ENCODE measurements at regions not wholly inside any gene's neighbourhood (a gene's known extent, or its start where the extent isn't known, plus 50 kb on each side); places are given as distances from the start of the nearest gene placed in this dataset.
"Not testable (repeated sequence)": the region's sequence is repeated elsewhere in the genome, so short reads cannot be mapped to it uniquely, and the experiment has no call there.

- H3K4me3 Mint-ChIP-seq (ENCODE audit: unreplicated experiment) = no peak overlapping the region
- TF ChIP-seq CTCF (IDR thresholded peaks at IDR 0.05; ENCODE audit: insufficient read depth in 1 of 2, low read depth in 1 of 2, low read length in 1 of 2, severe bottlenecking in 1 of 2, unreplicated experiment in 1 of 2) = no peak
- peaks cover 4% of the 10 kb centered on the region for H3K9me3 Mint-ChIP-seq (ENCODE audit: unreplicated experiment)
- intact Hi-C loops (cut with micrococcal nuclease; ENCODE audit: unreplicated experiment) = no loop called here
- H3K36me3 Mint-ChIP-seq (ENCODE audit: insufficient read depth, unreplicated experiment) = peaks cover 6% of the 10 kb centered on the region
- Histone ChIP-seq H3K36me3 (ENCODE audit: control insufficient read depth, insufficient read depth, low read length) (no peaks in the 10 kb centered on the region), H3K27me3 (replicated peaks; ENCODE audit: control insufficient read depth, insufficient read depth, low read length) (no peaks in the 10 kb centered on the region), H3K9me3 (no peaks in the 10 kb centered on the region), H3K4me1 (no peaks in the 10 kb centered on the region), H3K4me3 (ENCODE audit: low read depth, low read length) (no peak overlapping the region)
- no TSS peak for BruUV-seq (replicated peaks)
- ChIA-PET POLR2A (no interaction called here), CTCF (no interaction called here)
- peaks cover 2% of the 10 kb centered on the region for H3K4me1 Mint-ChIP-seq (ENCODE audit: low read depth, unreplicated experiment)
- DNase-seq = no peak
- no peak overlapping the region for H3K27ac Mint-ChIP-seq (ENCODE audit: unreplicated experiment)
- no peaks in the 10 kb centered on the region for H3K27me3 Mint-ChIP-seq (ENCODE audit: insufficient read depth, unreplicated experiment)
Observed at GRCh38 chr15:35244227-35244626, 159.1 kb upstream of the NANOGP8 start.

DNA sequence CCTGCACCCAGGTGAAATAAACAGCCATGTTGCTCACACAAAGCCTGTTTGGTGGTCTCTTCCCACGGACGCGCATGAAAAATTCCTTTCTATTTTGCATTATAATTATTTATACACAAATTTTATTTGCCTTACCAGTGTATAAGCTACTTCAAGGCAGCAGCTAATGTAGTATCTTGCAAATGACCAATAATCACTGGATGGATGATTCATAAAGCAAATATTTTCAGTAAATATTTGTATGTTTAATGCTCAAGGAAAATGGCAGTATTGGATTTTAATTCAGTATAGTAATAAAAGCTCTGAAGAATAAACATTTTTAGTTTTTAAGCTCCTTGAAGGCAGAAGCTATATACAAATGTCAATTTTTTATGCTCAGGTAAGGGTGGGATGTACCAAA, 158.7 kb upstream of the NANOGP8 start:
- Mint-ChIP-seq H3K27ac (ENCODE audit: unreplicated experiment) (no peak overlapping the region), H3K27me3 (ENCODE audit: insufficient read depth, unreplicated experiment) (no peaks in the 10 kb centered on the region), H3K4me1 (ENCODE audit: low read depth, unreplicated experiment) (peaks cover 7% of the 10 kb centered on the region), H3K36me3 (ENCODE audit: insufficient read depth, unreplicated experiment) (peaks cover 6% of the 10 kb centered on the region), H3K9me3 (ENCODE audit: unreplicated experiment) (peaks cover 8% of the 10 kb centered on the region), H3K4me3 (ENCODE audit: unreplicated experiment) (no peak overlapping the region)
- TF ChIP-seq CTCF (IDR thresholded peaks at IDR 0.05; ENCODE audit: insufficient read depth in 1 of 2, low read depth in 1 of 2, low read length in 1 of 2, severe bottlenecking in 1 of 2, unreplicated experiment in 1 of 2) = no peak
- ChIA-PET POLR2A (no interaction called here), CTCF (no interaction called here)
- Histone ChIP-seq H3K4me3 (ENCODE audit: low read depth, low read length) (no peak overlapping the region), H3K4me1 (no peaks in the 10 kb centered on the region), H3K9me3 (no peaks in the 10 kb centered on the region), H3K27me3 (replicated peaks; ENCODE audit: control insufficient read depth, insufficient read depth, low read length) (no peaks in the 10 kb centered on the region), H3K36me3 (ENCODE audit: control insufficient read depth, insufficient read depth, low read length) (no peaks in the 10 kb centered on the region)
- no TSS peak for BruUV-seq (replicated peaks)
- intact Hi-C loops (cut with micrococcal nuclease; ENCODE audit: unreplicated experiment) = no loop called here
- no peak for DNase-seq

- H3K27ac Mint-ChIP-seq (ENCODE audit: unreplicated experiment); H3K36me3 Mint-ChIP-seq (ENCODE audit: insufficient read depth, unreplicated experiment); H3K27me3 ChIP-seq (replicated peaks; ENCODE audit: control insufficient read depth, insufficient read depth, low read length); H3K36me3 ChIP-seq (ENCODE audit: control insufficient read depth, insufficient read depth, low read length); H3K4me3 Mint-ChIP-seq (ENCODE audit: unreplicated experiment); DNase-seq; H3K4me3 ChIP-seq (ENCODE audit: low read depth, low read length); H3K27me3 Mint-ChIP-seq (ENCODE audit: insufficient read depth, unreplicated experiment); BruUV-seq (replicated peaks); intact Hi-C loops (cut with micrococcal nuclease; ENCODE audit: unreplicated experiment); H3K9me3 ChIP-seq; CTCF ChIA-PET; H3K4me1 ChIP-seq; POLR2A ChIA-PET: not testable (repeated sequence)
- Mint-ChIP-seq H3K4me1 (ENCODE audit: low read depth, unreplicated experiment) (peaks cover 14% of the 10 kb centered on the region), H3K9me3 (ENCODE audit: unreplicated experiment) (peaks cover 20% of the 10 kb centered on the region)
Observed at GRCh38 chr15:35239693-35240092, 154.6 kb upstream of the NANOGP8 start.

DNA sequence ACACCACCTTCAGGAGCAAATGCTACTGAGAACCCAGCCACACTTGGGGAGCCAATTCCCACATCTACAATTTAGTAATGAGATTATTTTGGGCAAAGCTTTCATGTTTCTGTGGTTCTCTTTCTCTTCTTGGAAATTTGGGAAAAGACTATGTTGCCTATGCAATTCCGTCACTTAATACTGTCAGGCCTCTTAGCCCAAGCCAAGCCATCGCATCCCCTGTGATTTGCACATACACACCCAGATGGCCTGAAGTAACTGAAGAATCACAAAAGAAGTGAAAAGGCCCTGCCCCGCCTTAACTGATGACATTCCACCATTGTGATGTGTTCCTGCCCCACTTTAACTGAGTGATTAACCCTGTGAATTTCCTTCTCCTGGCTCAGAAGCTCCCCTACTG, 153.4 kb upstream of the NANOGP8 start:
- H3K9me3 ChIP-seq; H3K4me3 ChIP-seq (ENCODE audit: low read depth, low read length); POLR2A ChIA-PET; CTCF ChIA-PET; H3K4me3 Mint-ChIP-seq (ENCODE audit: unreplicated experiment); DNase-seq; H3K4me1 ChIP-seq; BruUV-seq (replicated peaks); H3K27me3 Mint-ChIP-seq (ENCODE audit: insufficient read depth, unreplicated experiment); H3K36me3 ChIP-seq (ENCODE audit: control insufficient read depth, insufficient read depth, low read length); H3K27me3 ChIP-seq (replicated peaks; ENCODE audit: control insufficient read depth, insufficient read depth, low read length); H3K36me3 Mint-ChIP-seq (ENCODE audit: insufficient read depth, unreplicated experiment); H3K27ac Mint-ChIP-seq (ENCODE audit: unreplicated experiment); intact Hi-C loops (cut with micrococcal nuclease; ENCODE audit: unreplicated experiment): not testable (repeated sequence)
- Mint-ChIP-seq H3K4me1 (ENCODE audit: low read depth, unreplicated experiment) (peaks cover 14% of the 10 kb centered on the region), H3K9me3 (ENCODE audit: unreplicated experiment) (peaks cover 20% of the 10 kb centered on the region)

Data from Caco-2 (cell line).